ENCODE measurements at regions not wholly inside any gene's neighbourhood (a gene's known extent, or its start where the extent isn't known, plus 50 kb on each side); places are given as distances from the start of the nearest gene placed in this dataset.

GRCh38 chr5:6949230-6949629 lies 236.0 kb downstream of the TENT4A start:
- no peaks in the 10 kb centered on the region for H3K9me3 ChIP-seq (ENCODE audit: control insufficient read depth, low read depth, low read length)
- no peak for DNase-seq
- H3K36me3 ChIP-seq (ENCODE audit: control insufficient read depth, insufficient read depth, low read length): no peaks in the 10 kb centered on the region
- H3K4me1 ChIP-seq (ENCODE audit: control insufficient read depth, insufficient read depth, low read length): peaks cover 4% of the 10 kb centered on the region
- H3K27ac ChIP-seq (ENCODE audit: low read length): no peak overlapping the region
- no peak overlapping the region for H3K4me3 ChIP-seq (ENCODE audit: low read length)
- H3K27me3 ChIP-seq (ENCODE audit: control insufficient read depth, insufficient read depth, low read length): no peaks in the 10 kb centered on the region
- WGBS (ENCODE audit: insufficient coverage, low lambda C conversion rate): no CpG with 5 or more reads among the region's 3 CpGs

DNA sequence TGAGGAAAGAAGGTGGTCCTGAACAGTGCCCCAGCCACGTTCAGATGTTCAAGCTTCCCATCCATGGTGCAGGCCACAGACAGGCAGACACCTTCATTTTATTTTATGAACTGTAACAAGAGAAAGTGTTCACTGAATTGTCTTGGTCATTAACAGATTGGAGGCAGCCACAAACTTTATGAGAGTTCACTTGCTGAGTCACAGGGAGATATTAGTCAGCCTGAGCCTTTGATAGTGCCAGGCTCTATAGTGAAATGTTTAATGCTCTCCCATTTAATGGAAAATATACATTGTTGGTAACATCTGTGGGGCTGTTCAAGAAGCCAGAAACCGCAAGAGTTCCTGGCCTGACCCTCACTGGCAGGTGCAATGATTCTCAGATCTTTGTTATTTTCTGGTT lies 237.0 kb downstream of the TENT4A start:
- Histone ChIP-seq H3K4me3 (ENCODE audit: low read length) (no peak overlapping the region), H3K27ac (ENCODE audit: low read length) (no peak overlapping the region), H3K27me3 (ENCODE audit: control insufficient read depth, insufficient read depth, low read length) (no peaks in the 10 kb centered on the region), H3K36me3 (ENCODE audit: control insufficient read depth, insufficient read depth, low read length) (no peaks in the 10 kb centered on the region), H3K4me1 (ENCODE audit: control insufficient read depth, insufficient read depth, low read length) (peaks cover 4% of the 10 kb centered on the region), H3K9me3 (ENCODE audit: control insufficient read depth, low read depth, low read length) (no peaks in the 10 kb centered on the region)
- no peak for DNase-seq
- WGBS (ENCODE audit: insufficient coverage, low lambda C conversion rate): no CpG with 5 or more reads among the region's 2 CpGs

GRCh38 chr5:6950860-6951259 lies 237.6 kb downstream of the TENT4A start:
- WGBS (ENCODE audit: insufficient coverage, low lambda C conversion rate): 77% methylated on average over 3 of the region's 5 CpGs
- Histone ChIP-seq H3K27me3 (ENCODE audit: control insufficient read depth, insufficient read depth, low read length) (no peaks in the 10 kb centered on the region), H3K4me1 (ENCODE audit: control insufficient read depth, insufficient read depth, low read length) (peaks cover 4% of the 10 kb centered on the region), H3K4me3 (ENCODE audit: low read length) (no peak overlapping the region), H3K36me3 (ENCODE audit: control insufficient read depth, insufficient read depth, low read length) (no peaks in the 10 kb centered on the region), H3K9me3 (ENCODE audit: control insufficient read depth, low read depth, low read length) (no peaks in the 10 kb centered on the region), H3K27ac (ENCODE audit: low read length) (no peak overlapping the region)
- no peak for DNase-seq

- no peaks in the 10 kb centered on the region for H3K36me3 ChIP-seq (ENCODE audit: control insufficient read depth, insufficient read depth, low read length)
- H3K4me3 ChIP-seq (ENCODE audit: low read length): no peak overlapping the region
- no peaks in the 10 kb centered on the region for H3K9me3 ChIP-seq (ENCODE audit: control insufficient read depth, low read depth, low read length)
- H3K27me3 ChIP-seq (ENCODE audit: control insufficient read depth, insufficient read depth, low read length): no peaks in the 10 kb centered on the region
- DNase-seq: no peak
- H3K27ac ChIP-seq (ENCODE audit: low read length): no peak overlapping the region
- no peaks in the 10 kb centered on the region for H3K4me1 ChIP-seq (ENCODE audit: control insufficient read depth, insufficient read depth, low read length)
- WGBS (ENCODE audit: insufficient coverage, low lambda C conversion rate): no CpG with 5 or more reads among the region's 2 CpGs
Measured at GRCh38 chr5:6961123-6961522, 247.9 kb downstream of the TENT4A start.

DNA sequence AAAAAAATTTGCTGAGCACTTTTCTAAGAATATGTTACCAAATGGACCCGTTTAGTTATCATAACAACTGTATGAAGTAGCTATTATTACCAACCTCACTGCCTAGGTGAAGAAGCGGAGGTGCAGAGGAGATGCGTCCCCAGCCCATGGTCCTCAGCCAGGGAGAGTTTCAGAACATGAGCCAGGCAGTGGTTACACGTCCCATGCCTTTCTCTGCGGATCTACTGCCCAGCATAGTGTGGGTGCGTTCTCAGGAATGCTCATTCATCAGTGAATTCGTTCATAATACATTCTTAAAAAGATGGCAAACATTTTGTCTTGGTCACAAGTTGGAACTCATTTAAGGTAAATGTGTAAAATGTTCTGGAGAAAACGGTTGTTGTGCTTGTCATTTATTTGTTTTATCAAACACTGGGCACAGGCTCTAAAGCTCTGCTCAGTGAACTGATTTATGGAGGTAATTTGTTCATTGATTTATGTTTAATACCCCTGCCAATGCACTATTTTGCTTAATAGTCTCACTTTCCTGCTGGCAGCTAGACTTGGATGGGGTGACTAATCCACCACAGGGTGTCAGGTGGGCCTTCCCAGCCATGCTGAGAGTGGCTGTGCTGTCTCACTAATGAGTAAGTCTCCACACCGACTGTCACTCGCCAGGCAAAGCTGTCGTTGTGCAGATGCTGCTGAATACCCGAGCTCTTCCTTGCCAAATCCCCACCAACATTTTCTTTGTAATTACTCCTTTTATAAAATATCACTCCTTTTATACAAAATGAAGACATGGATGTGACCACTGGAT lies 248.8 kb downstream of the TENT4A start:
- no peaks in the 10 kb centered on the region for H3K9me3 ChIP-seq (ENCODE audit: control insufficient read depth, low read depth, low read length)
- H3K4me1 ChIP-seq (ENCODE audit: control insufficient read depth, insufficient read depth, low read length): no peaks in the 10 kb centered on the region
- H3K27me3 ChIP-seq (ENCODE audit: control insufficient read depth, insufficient read depth, low read length): no peaks in the 10 kb centered on the region
- H3K27ac ChIP-seq (ENCODE audit: low read length): no peak overlapping the region
- H3K4me3 ChIP-seq (ENCODE audit: low read length): no peak overlapping the region
- H3K36me3 ChIP-seq (ENCODE audit: control insufficient read depth, insufficient read depth, low read length): no peaks in the 10 kb centered on the region
- no peak for DNase-seq
- WGBS (ENCODE audit: insufficient coverage, low lambda C conversion rate): no CpG with 5 or more reads among the region's 12 CpGs

DNA sequence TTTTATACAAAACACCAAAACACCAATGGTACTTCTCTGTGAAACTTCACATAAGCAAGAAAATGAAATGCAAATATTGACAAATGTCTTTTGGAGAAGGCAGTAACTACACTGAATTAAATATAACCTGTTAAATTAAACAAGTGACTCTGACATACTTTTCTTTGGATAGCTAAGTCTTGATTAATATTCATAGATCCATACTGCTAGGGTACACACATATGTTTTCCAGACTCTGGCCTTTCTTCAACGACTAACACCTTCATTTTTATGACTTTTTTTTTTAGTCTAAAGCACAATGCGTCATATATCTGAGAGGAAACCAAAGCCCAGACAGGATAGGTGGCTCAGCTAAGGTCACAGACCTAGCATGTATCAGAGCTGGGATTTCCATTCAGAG lies 263.7 kb downstream of the TENT4A start:
- WGBS (ENCODE audit: insufficient coverage, low lambda C conversion rate): 50% methylated on average over 1 of the region's 2 CpGs
- no peaks in the 10 kb centered on the region for H3K27me3 ChIP-seq (ENCODE audit: control insufficient read depth, insufficient read depth, low read length)
- H3K36me3 ChIP-seq (ENCODE audit: control insufficient read depth, insufficient read depth, low read length): no peaks in the 10 kb centered on the region
- no peak overlapping the region for H3K27ac ChIP-seq (ENCODE audit: low read length)
- H3K4me3 ChIP-seq (ENCODE audit: low read length): no peak overlapping the region
- H3K4me1 ChIP-seq (ENCODE audit: control insufficient read depth, insufficient read depth, low read length): no peaks in the 10 kb centered on the region
- H3K9me3 ChIP-seq (ENCODE audit: control insufficient read depth, low read depth, low read length): no peaks in the 10 kb centered on the region
- DNase-seq: no peak

- Histone ChIP-seq H3K9me3 (ENCODE audit: control insufficient read depth, low read depth, low read length) (no peaks in the 10 kb centered on the region), H3K4me3 (ENCODE audit: low read length) (no peak overlapping the region), H3K27me3 (ENCODE audit: control insufficient read depth, insufficient read depth, low read length) (no peaks in the 10 kb centered on the region), H3K27ac (ENCODE audit: low read length) (no peak overlapping the region), H3K36me3 (ENCODE audit: control insufficient read depth, insufficient read depth, low read length) (no peaks in the 10 kb centered on the region), H3K4me1 (ENCODE audit: control insufficient read depth, insufficient read depth, low read length) (no peaks in the 10 kb centered on the region)
- DNase-seq: no peak
Measured at GRCh38 chr5:6979061-6979460, 265.8 kb downstream of the TENT4A start.

DNA sequence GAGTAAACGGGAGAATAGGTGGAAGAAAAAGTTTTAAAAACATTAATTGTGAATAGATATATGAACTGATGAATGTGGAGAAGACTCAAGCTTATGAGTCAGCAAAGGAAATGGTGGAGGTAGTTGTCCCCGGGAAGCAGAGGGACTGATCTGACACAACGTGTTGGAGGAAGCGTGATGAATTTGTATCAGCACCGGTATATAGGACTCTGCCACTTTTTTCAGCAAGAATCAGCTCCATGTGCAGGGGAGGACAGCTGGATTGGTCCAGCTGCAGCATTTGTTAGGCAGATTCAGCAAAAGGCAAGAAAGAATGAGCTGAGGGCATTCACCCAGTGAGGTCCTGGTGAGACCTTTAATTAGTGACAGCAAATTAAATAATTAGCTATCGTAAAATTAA lies 276.0 kb downstream of the TENT4A start:
- 100% methylated on average over 1 of the region's 6 CpGs for WGBS (ENCODE audit: insufficient coverage, low lambda C conversion rate)
- Histone ChIP-seq H3K9me3 (ENCODE audit: control insufficient read depth, low read depth, low read length) (no peaks in the 10 kb centered on the region), H3K36me3 (ENCODE audit: control insufficient read depth, insufficient read depth, low read length) (no peaks in the 10 kb centered on the region), H3K27me3 (ENCODE audit: control insufficient read depth, insufficient read depth, low read length) (no peaks in the 10 kb centered on the region), H3K27ac (ENCODE audit: low read length) (no peak overlapping the region), H3K4me3 (ENCODE audit: low read length) (no peak overlapping the region), H3K4me1 (ENCODE audit: control insufficient read depth, insufficient read depth, low read length) (no peaks in the 10 kb centered on the region)
- DNase-seq: no peak

DNA sequence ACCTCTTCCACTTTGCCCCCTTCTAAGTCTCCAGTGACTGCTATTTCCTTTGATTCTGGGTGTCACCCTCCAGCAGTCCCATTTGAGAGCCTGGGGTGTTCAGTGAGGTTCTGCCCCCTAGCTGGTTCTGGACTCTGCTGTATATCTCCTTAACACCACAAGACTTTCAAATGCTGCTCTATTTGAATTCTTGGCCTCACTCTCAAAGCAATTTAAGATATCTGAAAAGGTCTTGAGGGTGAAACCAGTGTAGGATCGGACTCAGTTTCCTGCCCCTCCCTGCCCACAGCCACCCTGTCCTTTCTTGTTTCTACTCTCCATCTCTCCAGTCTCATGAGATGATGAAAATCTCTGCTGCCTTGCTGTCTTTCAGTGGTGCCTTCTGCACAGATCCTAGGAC lies 280.9 kb downstream of the TENT4A start:
- Histone ChIP-seq H3K36me3 (ENCODE audit: control insufficient read depth, insufficient read depth, low read length) (no peaks in the 10 kb centered on the region), H3K27me3 (ENCODE audit: control insufficient read depth, insufficient read depth, low read length) (no peaks in the 10 kb centered on the region), H3K4me1 (ENCODE audit: control insufficient read depth, insufficient read depth, low read length) (no peaks in the 10 kb centered on the region), H3K9me3 (ENCODE audit: control insufficient read depth, low read depth, low read length) (no peaks in the 10 kb centered on the region), H3K27ac (ENCODE audit: low read length) (no peak overlapping the region), H3K4me3 (ENCODE audit: low read length) (no peak overlapping the region)
- WGBS (ENCODE audit: insufficient coverage, low lambda C conversion rate): no CpG with 5 or more reads among the region's 1 CpG
- no peak for DNase-seq

DNA sequence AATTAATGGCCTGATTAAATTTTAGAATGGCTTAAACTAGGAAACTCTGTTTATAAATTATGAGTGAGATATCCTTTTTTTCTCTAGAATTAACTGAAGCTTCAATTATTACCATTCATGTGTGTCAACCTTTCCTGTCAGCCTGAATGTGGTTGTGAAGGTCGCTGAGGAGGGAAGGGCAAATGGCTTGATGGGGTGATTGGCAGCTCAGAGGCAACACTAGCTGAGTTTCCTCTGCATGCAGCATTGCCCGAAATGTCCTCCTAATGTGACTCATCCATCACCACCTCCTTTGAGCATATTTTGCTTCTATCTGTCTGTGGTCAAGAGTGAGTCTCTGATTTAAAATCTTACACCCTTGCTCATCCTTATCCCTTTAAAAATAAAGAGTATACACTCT lies 281.9 kb downstream of the TENT4A start:
- Histone ChIP-seq H3K36me3 (ENCODE audit: control insufficient read depth, insufficient read depth, low read length) (no peaks in the 10 kb centered on the region), H3K4me3 (ENCODE audit: low read length) (no peak overlapping the region), H3K4me1 (ENCODE audit: control insufficient read depth, insufficient read depth, low read length) (no peaks in the 10 kb centered on the region), H3K27ac (ENCODE audit: low read length) (no peak overlapping the region), H3K27me3 (ENCODE audit: control insufficient read depth, insufficient read depth, low read length) (no peaks in the 10 kb centered on the region), H3K9me3 (ENCODE audit: control insufficient read depth, low read depth, low read length) (no peaks in the 10 kb centered on the region)
- DNase-seq: no peak
- 100% methylated on average over 1 of the region's 2 CpGs for WGBS (ENCODE audit: insufficient coverage, low lambda C conversion rate)

DNA sequence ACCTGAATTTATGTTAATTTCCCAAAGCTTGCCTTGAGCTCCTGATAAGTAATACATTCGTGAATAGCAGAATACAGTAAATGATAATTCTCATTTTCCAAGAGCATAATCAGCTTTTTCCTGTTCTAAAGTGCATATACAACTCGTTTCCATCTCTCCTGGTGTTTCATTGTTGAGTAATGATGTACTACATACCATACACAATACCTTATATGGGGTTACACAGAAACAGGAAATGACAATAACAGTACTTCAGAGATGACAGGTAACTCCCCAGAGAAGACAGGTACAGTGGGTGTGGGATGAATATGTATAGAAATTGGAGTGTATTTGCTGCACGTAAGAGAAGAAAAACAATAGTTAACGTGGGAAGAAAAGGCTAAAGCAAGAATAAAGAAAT lies 287.1 kb downstream of the TENT4A start:
- 96% methylated on average over 3 of the region's 4 CpGs for WGBS (ENCODE audit: insufficient coverage, low lambda C conversion rate)
- no peaks in the 10 kb centered on the region for H3K9me3 ChIP-seq (ENCODE audit: control insufficient read depth, low read depth, low read length)
- no peak overlapping the region for H3K27ac ChIP-seq (ENCODE audit: low read length)

More for the DNA sequence above, 287.1 kb downstream of the TENT4A start:
- DNase-seq: no peak
- H3K4me3 ChIP-seq (ENCODE audit: low read length): no peak overlapping the region
- H3K27me3 ChIP-seq (ENCODE audit: control insufficient read depth, insufficient read depth, low read length): no peaks in the 10 kb centered on the region
- H3K36me3 ChIP-seq (ENCODE audit: control insufficient read depth, insufficient read depth, low read length): no peaks in the 10 kb centered on the region
- H3K4me1 ChIP-seq (ENCODE audit: control insufficient read depth, insufficient read depth, low read length): no peaks in the 10 kb centered on the region
